ENCODE measurements at regions not wholly inside any gene's neighbourhood (a gene's known extent, or its start where the extent isn't known, plus 50 kb on each side); places are given as distances from the start of the nearest gene placed in this dataset.

DNA sequence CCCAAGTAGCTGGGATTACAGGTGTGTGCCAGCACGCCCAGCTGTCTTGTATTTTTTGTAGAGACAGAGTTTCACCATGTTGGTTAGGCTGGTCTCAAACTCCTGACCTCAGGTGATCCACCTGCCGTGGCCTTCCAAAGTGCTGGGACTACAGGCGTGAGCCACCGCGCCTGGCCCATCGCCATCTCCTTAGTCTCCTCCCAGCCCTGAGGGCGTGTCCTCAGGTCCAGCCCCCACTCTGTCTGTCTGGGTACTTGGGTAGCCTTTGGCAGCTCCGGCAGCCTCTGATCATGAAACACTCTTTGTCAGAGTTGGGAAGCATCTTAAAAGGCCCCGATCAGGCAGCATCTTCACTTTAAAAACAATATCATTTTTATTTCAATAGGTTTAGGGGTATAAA, 90.3 kb upstream of the DISP3 start:
- 45 to 54% methylated on average over 3 to 9 of the region's 9 CpGs for WGBS, 2 donors
- TF ChIP-seq EP300 (IDR thresholded peaks at IDR 0.05) = no peak
- TF ChIP-seq POLR2AphosphoS5 (IDR thresholded peaks at IDR 0.05) = no peak
- TF ChIP-seq, protein P1, sequence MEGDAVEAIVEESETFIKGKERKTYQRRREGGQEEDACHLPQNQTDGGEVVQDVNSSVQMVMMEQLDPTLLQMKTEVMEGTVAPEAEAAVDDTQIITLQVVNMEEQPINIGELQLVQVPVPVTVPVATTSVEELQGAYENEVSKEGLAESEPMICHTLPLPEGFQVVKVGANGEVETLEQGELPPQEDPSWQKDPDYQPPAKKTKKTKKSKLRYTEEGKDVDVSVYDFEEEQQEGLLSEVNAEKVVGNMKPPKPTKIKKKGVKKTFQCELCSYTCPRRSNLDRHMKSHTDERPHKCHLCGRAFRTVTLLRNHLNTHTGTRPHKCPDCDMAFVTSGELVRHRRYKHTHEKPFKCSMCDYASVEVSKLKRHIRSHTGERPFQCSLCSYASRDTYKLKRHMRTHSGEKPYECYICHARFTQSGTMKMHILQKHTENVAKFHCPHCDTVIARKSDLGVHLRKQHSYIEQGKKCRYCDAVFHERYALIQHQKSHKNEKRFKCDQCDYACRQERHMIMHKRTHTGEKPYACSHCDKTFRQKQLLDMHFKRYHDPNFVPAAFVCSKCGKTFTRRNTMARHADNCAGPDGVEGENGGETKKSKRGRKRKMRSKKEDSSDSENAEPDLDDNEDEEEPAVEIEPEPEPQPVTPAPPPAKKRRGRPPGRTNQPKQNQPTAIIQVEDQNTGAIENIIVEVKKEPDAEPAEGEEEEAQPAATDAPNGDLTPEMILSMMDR (IDR thresholded peaks at IDR 0.05) = no peak
- TF ChIP-seq POLR2A (IDR thresholded peaks at IDR 0.05) = no peak
- Histone ChIP-seq H3K27ac (no peak overlapping the region), H3K4me3 (no peak overlapping the region), H3K36me3 (no peaks in the 10 kb centered on the region), H3K4me1 (no peaks in the 10 kb centered on the region), H3K27me3 (no peaks in the 10 kb centered on the region), H3K9me3 (no peaks in the 10 kb centered on the region)
- ATAC-seq (ENCODE audit: low FRiP score in 2 of 2) = no peak
- DNase-seq = no peak

DNA sequence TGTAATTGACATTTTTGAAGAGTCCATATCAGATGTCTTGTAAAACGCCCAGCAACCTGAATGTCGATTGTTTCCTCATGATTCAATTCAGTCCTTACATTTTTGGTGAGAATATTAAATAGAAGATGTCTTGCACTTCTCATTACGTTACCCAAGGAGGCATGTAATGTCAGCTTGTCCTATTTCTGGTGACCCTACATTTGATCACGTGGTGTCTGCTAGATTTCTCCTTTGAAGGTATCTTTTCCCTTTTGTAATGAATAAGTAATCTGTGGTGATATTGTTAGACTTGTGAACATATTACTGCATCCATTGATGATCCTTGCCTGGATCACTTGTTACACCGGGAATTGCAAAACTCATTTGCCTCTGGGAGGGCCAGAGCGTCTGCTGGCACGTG, 87.6 kb upstream of the DISP3 start:
- ATAC-seq (ENCODE audit: low FRiP score in 2 of 2) (no peak), DNase-seq (no peak)
- Histone ChIP-seq H3K36me3 (no peaks in the 10 kb centered on the region), H3K27me3 (no peaks in the 10 kb centered on the region), H3K4me1 (no peaks in the 10 kb centered on the region), H3K9me3 (no peaks in the 10 kb centered on the region), H3K27ac (no peak overlapping the region), H3K4me3 (no peak overlapping the region)
- 75 to 78% methylated on average over 7 of the region's 7 CpGs for WGBS, 2 donors
- no peak for TF ChIP-seq POLR2A (IDR thresholded peaks at IDR 0.05)
- TF ChIP-seq POLR2AphosphoS5 (IDR thresholded peaks at IDR 0.05) = no peak
- TF ChIP-seq EP300 (IDR thresholded peaks at IDR 0.05) = no peak
- TF ChIP-seq, protein P1 (IDR thresholded peaks at IDR 0.05) = no peak

DNA sequence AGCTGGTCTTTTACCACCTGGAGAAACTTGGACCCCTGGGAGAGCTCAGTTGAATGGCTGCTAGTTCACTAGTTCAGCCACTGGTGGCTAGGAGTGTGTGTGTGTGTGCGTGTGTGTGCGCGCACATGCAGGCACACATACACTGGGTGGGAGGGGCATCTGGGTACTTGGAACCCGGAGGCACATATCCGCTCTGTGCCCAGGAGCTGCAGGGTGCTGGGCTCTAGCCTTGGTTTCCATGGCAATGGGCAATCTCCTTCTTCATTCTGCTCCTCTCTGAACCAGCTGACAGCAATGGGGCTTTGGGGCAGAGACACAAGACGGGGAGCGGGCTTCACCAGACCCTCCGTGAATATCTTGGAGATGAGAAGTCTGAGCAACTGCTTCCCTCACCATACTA, 87.1 kb upstream of the DISP3 start:
- Histone ChIP-seq H3K4me3 (no peak overlapping the region), H3K27ac (no peak overlapping the region), H3K9me3 (no peaks in the 10 kb centered on the region), H3K36me3 (no peaks in the 10 kb centered on the region), H3K27me3 (no peaks in the 10 kb centered on the region), H3K4me1 (no peaks in the 10 kb centered on the region)
- no peak for ATAC-seq (ENCODE audit: low FRiP score in 2 of 2)
- WGBS, 2 donors = 80 to 84% methylated on average over 6 to 8 of the region's 8 CpGs
- no peak for TF ChIP-seq POLR2A (IDR thresholded peaks at IDR 0.05)
- no peak for TF ChIP-seq EP300 (IDR thresholded peaks at IDR 0.05)
- no peak for TF ChIP-seq POLR2AphosphoS5 (IDR thresholded peaks at IDR 0.05)
- TF ChIP-seq, protein P1 (IDR thresholded peaks at IDR 0.05) = no peak
- DNase-seq = no peak

DNA sequence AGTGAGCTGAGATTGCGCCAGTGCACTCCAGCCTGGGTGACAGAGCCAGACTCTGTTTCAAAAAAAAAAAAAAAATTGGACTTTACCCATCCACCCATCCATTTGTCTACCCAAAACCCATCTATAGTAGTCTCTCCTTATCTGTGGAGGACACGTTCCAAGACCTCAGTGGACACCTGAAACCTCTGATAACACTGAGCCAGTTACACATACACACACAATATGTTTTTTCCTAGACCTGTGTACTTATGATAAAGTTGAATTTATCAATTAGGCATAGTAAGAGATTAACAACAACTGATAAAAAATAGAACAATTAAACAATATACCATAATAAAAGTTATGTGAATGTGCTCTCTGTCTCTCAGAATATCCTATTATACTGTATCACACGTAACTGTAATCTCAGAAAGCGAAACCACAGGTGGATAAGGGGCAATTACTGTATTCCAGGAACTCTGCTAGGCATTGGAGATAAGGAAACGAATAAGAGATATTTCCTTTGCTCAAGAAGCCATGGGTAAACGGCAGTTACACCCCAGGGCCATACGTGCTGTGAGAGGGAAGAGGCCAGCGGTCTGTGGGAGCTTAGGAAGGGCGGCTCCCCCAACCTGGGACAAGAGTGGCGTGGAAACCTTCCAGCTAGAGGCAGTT, 84.2 kb upstream of the DISP3 start:
- Histone ChIP-seq H3K9me3 (no peaks in the 10 kb centered on the region), H3K27me3 (peaks cover 0 to 7% (median 0%) of the 10 kb centered on the region in 4 donors), H3K27ac (no peak overlapping the region), H3K36me3 (no peaks in the 10 kb centered on the region), H3K4me3 (no peak overlapping the region), H3K4me1 (no peaks in the 10 kb centered on the region)
- no peak for TF ChIP-seq POLR2AphosphoS5 (IDR thresholded peaks at IDR 0.05)
- TF ChIP-seq, protein P1 (IDR thresholded peaks at IDR 0.05) = no peak
- TF ChIP-seq POLR2A (IDR thresholded peaks at IDR 0.05) = no peak
- TF ChIP-seq EP300 (IDR thresholded peaks at IDR 0.05) = no peak
- WGBS, 2 donors = 45 to 50% methylated on average over 10 of the region's 10 CpGs
- ATAC-seq (ENCODE audit: low FRiP score in 2 of 2) = no peak
- no peak for DNase-seq

DNA sequence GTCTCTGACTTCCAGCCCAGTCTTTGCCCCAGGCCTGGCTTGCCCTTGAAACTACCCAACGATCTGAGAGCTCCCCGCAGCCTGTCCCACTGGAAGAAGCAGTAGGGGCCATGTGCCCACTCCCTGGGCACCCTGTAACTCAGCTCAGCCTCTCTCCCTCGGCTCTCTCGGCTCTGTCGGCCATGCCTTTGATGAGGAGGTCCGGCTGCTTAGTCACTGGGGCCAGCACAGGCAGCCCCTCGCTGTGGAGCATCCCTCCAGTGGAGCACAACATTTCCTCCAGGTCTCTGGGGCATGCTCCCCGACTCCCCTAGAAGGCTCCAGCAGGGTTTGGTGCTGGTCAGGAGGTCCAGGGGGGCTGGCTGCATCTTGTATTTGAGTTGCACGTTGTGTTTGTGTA, 83.3 kb upstream of the DISP3 start:
- Histone ChIP-seq H3K36me3 (no peaks in the 10 kb centered on the region), H3K9me3 (no peaks in the 10 kb centered on the region), H3K27ac (no peak overlapping the region), H3K4me1 (no peaks in the 10 kb centered on the region), H3K27me3 (peaks cover 0 to 7% (median 0%) of the 10 kb centered on the region in 4 donors), H3K4me3 (no peak overlapping the region)
- no peak for DNase-seq
- no peak for ATAC-seq (ENCODE audit: low FRiP score in 2 of 2)
- 76 to 79% methylated on average over 8 to 9 of the region's 9 CpGs for WGBS, 2 donors
- TF ChIP-seq EP300 (IDR thresholded peaks at IDR 0.05) = no peak
- TF ChIP-seq POLR2AphosphoS5 (IDR thresholded peaks at IDR 0.05) = no peak
- TF ChIP-seq, protein P1 (IDR thresholded peaks at IDR 0.05) = no peak
- no peak for TF ChIP-seq POLR2A (IDR thresholded peaks at IDR 0.05)
